ENCODE measurements at regions not wholly inside any gene's neighbourhood (a gene's known extent, or its start where the extent isn't known, plus 50 kb on each side); places are given as distances from the start of the nearest gene placed in this dataset.

DNA sequence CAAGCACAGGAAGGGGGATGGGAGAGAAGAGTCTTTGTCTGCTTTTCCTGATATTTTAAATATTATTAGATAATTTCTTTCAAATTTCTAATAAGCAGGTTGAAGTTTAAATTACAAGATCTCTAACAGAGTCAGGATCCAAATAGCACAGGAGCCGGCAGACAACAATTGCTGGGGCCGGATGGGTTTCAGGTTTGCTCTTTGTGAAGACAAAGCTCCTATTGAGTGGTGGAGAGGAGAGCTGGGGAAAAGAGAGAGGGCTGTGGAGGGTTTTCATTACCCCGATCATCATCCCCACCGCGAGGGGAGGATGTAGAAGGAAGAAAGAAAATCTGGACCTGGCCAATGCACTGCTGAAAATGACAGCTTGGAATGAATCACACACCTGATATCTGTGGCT, 197.3 kb downstream of the SOX9 start:
- Mint-ChIP-seq H3K4me3 (no peak overlapping the region), H3K27ac (no peak overlapping the region), H3K27me3 (peaks cover 4% of the 10 kb centered on the region), H3K9me3 (ENCODE audit: low read depth) (no peaks in the 10 kb centered on the region), H3K36me3 (no peaks in the 10 kb centered on the region), H3K4me1 (ENCODE audit: low read depth) (no peaks in the 10 kb centered on the region)

GRCh38 chr17:72321896-72322295, 201.1 kb downstream of the SOX9 start:
- no peaks in the 10 kb centered on the region for H3K4me1 Mint-ChIP-seq (ENCODE audit: low read depth)
- H3K27me3 Mint-ChIP-seq: peaks cover 6% of the 10 kb centered on the region
- no peak overlapping the region for H3K27ac Mint-ChIP-seq
- H3K9me3 Mint-ChIP-seq (ENCODE audit: low read depth): peaks cover 4% of the 10 kb centered on the region
- H3K4me3 Mint-ChIP-seq: no peak overlapping the region
- H3K36me3 Mint-ChIP-seq: no peaks in the 10 kb centered on the region

DNA sequence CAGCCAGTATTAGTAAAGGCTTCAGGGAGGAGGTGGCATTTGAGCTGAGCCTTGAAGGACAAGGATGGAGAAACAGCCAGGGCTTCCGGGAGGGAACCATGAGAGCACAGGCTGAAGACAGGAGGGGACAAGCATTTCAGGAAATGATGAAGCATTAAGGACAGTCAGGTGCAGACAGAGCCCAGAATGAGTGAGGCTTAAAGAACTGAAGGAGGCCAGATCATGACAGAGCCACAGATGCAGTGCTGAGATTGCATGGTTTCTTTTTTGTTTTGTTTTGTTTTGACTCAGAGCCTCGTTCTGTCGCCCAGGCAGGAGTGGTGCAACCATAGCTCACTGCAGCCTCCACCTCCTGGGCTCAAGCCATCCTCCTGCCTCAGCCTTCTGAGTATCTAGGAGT, 211.5 kb downstream of the SOX9 start:
- Mint-ChIP-seq H3K4me1 (ENCODE audit: low read depth) (no peaks in the 10 kb centered on the region), H3K27me3 (peaks cover 6% of the 10 kb centered on the region), H3K4me3 (no peak overlapping the region), H3K9me3 (ENCODE audit: low read depth) (no peaks in the 10 kb centered on the region), H3K27ac (no peak overlapping the region), H3K36me3 (no peaks in the 10 kb centered on the region)

DNA sequence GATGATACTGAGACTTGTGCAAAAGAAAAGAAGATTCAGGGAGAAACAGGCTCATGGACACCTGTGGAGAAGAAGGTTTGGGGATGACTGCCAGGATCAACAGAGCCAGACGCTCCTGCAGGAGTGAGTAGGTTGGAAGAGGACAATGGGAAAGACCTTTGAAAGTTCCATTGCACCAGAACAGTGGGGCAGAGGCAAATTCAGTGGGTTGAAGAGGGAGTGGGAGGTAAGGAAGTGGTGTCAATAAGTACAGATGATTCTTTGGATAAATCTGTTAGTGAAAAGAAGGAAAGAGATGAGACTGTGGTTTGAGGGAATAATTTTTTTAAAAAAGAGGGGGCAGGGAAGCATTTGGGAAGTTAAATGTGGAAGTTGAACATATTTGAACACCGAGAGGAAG, 212.8 kb downstream of the SOX9 start:
- Mint-ChIP-seq H3K9me3 (ENCODE audit: low read depth) (no peaks in the 10 kb centered on the region), H3K27ac (no peak overlapping the region), H3K4me3 (no peak overlapping the region), H3K36me3 (no peaks in the 10 kb centered on the region), H3K4me1 (ENCODE audit: low read depth) (no peaks in the 10 kb centered on the region), H3K27me3 (peaks cover 8% of the 10 kb centered on the region)

- Mint-ChIP-seq H3K27ac (no peak overlapping the region), H3K27me3 (peaks cover 11% of the 10 kb centered on the region), H3K9me3 (ENCODE audit: low read depth) (no peaks in the 10 kb centered on the region), H3K4me1 (ENCODE audit: low read depth) (no peaks in the 10 kb centered on the region), H3K4me3 (no peak overlapping the region), H3K36me3 (no peaks in the 10 kb centered on the region)
Measured at GRCh38 chr17:72334205-72334604, 213.4 kb downstream of the SOX9 start.

GRCh38 chr17:72336026-72336803, 215.4 kb downstream of the SOX9 start:
- peaks cover 13% of the 10 kb centered on the region for H3K27me3 Mint-ChIP-seq
- no peaks in the 10 kb centered on the region for H3K4me1 Mint-ChIP-seq (ENCODE audit: low read depth)
- no peaks in the 10 kb centered on the region for H3K9me3 Mint-ChIP-seq (ENCODE audit: low read depth)
- no peak overlapping the region for H3K4me3 Mint-ChIP-seq
- no peaks in the 10 kb centered on the region for H3K36me3 Mint-ChIP-seq
- H3K27ac Mint-ChIP-seq: no peak overlapping the region

- Mint-ChIP-seq H3K27me3 (peaks cover 11% of the 10 kb centered on the region), H3K4me3 (no peak overlapping the region), H3K4me1 (ENCODE audit: low read depth) (no peaks in the 10 kb centered on the region), H3K27ac (no peak overlapping the region), H3K9me3 (ENCODE audit: low read depth) (no peaks in the 10 kb centered on the region), H3K36me3 (no peaks in the 10 kb centered on the region)
Measured at GRCh38 chr17:72336804-72337070, 215.9 kb downstream of the SOX9 start.

DNA sequence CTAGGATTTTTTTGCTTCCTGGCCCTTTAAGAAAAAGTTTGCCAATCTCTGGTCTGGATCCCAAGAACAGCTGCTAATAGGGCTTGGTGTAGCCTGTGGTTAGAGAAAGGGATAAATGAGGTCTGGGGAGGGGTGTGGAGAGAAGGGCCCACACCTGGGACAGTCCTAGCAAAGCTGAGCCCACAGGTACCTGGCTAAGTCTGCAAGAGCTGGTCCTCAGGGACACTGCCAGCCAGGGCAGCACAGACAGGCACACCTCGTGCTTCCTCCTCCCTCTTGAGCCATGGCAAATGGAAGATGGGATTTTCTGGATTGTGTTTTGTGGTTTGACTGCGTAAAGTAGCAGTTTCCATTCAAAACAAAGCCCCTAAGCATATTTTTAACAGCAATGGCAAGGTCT, 217.5 kb downstream of the SOX9 start:
- H3K27ac Mint-ChIP-seq: no peak overlapping the region
- no peaks in the 10 kb centered on the region for H3K9me3 Mint-ChIP-seq (ENCODE audit: low read depth)
- no peaks in the 10 kb centered on the region for H3K4me1 Mint-ChIP-seq (ENCODE audit: low read depth)
- H3K27me3 Mint-ChIP-seq: peaks cover 11% of the 10 kb centered on the region
- H3K4me3 Mint-ChIP-seq: no peak overlapping the region
- no peaks in the 10 kb centered on the region for H3K36me3 Mint-ChIP-seq

GRCh38 chr17:72338847-72339790, 218.3 kb downstream of the SOX9 start:
- Mint-ChIP-seq H3K27ac (no peak overlapping the region), H3K4me3 (no peak overlapping the region), H3K9me3 (ENCODE audit: low read depth) (no peaks in the 10 kb centered on the region), H3K27me3 (peaks cover 11% of the 10 kb centered on the region), H3K4me1 (ENCODE audit: low read depth) (no peaks in the 10 kb centered on the region), H3K36me3 (no peaks in the 10 kb centered on the region)

GRCh38 chr17:72340836-72341235, 220.0 kb downstream of the SOX9 start:
- no peak overlapping the region for H3K4me3 Mint-ChIP-seq
- no peaks in the 10 kb centered on the region for H3K4me1 Mint-ChIP-seq (ENCODE audit: low read depth)
- H3K36me3 Mint-ChIP-seq: no peaks in the 10 kb centered on the region
- no peak overlapping the region for H3K27ac Mint-ChIP-seq
- peaks cover 10% of the 10 kb centered on the region for H3K27me3 Mint-ChIP-seq
- H3K9me3 Mint-ChIP-seq (ENCODE audit: low read depth): no peaks in the 10 kb centered on the region

- H3K27ac Mint-ChIP-seq: no peak overlapping the region
- no peaks in the 10 kb centered on the region for H3K9me3 Mint-ChIP-seq (ENCODE audit: low read depth)
- no peaks in the 10 kb centered on the region for H3K36me3 Mint-ChIP-seq
Measured at GRCh38 chr17:72342061-72342460, 221.2 kb downstream of the SOX9 start.

DNA sequence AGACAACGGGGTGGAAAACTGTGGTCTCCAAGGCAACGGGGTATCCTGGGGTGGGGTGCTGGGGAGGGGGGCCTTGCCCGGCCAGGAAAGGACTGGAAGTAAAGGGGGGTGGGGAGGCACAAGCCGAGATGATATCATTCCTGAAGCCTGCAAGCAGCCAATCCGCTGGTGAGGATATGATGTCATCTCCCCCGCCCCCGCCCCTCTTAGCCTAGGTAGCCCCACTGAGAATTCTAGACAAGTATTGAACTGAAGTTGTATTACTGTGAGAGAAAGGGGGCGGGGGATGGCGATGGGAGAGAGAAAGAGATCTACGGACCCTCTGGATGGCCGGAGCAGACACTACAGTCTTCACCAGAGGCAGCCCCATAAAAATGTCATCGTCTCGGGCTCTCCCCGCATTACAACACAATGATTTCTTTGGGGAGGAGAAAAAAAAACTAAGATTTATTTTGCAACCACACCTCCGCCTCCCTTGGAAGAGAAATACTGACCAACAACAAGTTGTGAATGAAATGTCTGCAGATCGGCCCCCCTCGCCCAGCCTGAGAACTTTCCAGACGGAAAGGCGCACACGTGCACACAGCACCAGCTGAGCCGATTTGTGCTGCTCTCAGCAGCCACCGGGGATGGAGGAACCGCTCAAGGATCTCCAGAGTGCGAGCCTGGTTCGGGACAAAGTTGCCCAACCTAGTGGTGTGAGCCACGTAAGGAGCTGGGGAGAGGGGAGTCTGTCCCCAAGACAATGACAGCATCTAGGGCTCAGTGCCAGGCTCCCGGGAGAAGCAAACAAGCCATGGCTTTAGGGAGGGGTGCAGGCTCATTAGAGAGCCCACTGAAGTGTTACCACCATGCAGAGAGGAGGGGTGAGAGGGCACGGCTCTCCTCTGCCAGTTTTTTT, 222.1 kb downstream of the SOX9 start:
- Mint-ChIP-seq H3K4me1 (ENCODE audit: low read depth) (no peaks in the 10 kb centered on the region), H3K9me3 (ENCODE audit: low read depth) (no peaks in the 10 kb centered on the region), H3K36me3 (no peaks in the 10 kb centered on the region), H3K27me3 (peaks cover 6% of the 10 kb centered on the region), H3K27ac (no peak overlapping the region), H3K4me3 (no peak overlapping the region)

More at GRCh38 chr17:72342061-72342460, 221.2 kb downstream of the SOX9 start:
- Mint-ChIP-seq H3K4me3 (no peak overlapping the region), H3K27me3 (peaks cover 10% of the 10 kb centered on the region), H3K4me1 (ENCODE audit: low read depth) (no peaks in the 10 kb centered on the region)

GRCh38 chr17:72343911-72344310, 223.1 kb downstream of the SOX9 start:
- Mint-ChIP-seq H3K4me3 (no peak overlapping the region), H3K27ac (no peak overlapping the region), H3K27me3 (peaks cover 3% of the 10 kb centered on the region), H3K4me1 (ENCODE audit: low read depth) (no peaks in the 10 kb centered on the region), H3K36me3 (no peaks in the 10 kb centered on the region), H3K9me3 (ENCODE audit: low read depth) (no peaks in the 10 kb centered on the region)

DNA sequence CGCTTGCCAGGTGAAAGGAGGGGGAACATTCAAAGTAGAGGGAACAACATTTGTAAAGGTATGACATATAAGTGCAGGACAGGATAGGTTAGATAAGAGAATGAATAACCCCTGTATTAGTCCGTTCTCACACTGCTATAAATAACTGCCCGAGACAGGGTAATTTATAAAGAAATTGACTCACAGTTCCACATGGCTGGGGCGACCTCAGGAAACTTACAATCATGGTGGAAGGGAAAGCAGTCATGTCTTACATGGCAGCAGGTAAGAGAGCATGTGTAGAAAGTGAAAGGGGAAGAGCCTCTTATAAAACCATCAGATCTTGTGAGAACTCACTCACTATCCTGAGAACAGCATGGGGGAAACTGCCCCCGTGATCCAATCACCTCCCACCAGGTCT, 223.8 kb downstream of the SOX9 start:
- Mint-ChIP-seq H3K4me3 (no peak overlapping the region), H3K27me3 (no peaks in the 10 kb centered on the region), H3K27ac (no peak overlapping the region), H3K36me3 (no peaks in the 10 kb centered on the region), H3K9me3 (ENCODE audit: low read depth) (no peaks in the 10 kb centered on the region), H3K4me1 (ENCODE audit: low read depth) (no peaks in the 10 kb centered on the region)

DNA sequence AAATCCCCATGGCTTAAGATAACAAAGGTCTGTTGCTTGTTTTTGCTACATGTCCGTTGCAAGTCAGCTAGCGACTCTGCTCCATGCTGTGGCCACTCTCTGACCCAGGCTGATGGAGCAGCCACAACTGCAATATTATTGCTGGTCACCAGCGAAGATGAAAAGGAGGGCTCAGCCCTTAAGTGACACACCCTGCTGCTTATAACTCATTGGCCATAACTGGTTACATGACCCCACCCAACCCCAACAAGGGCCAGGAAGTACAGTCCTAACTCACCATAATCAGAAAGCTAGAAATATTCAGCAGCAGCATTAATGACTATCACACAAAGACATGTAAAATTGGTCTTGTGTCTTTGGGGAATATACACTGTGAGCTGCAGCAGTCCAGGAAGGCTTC, 224.3 kb downstream of the SOX9 start:
- Mint-ChIP-seq H3K27me3 (no peaks in the 10 kb centered on the region), H3K4me3 (no peak overlapping the region), H3K9me3 (ENCODE audit: low read depth) (no peaks in the 10 kb centered on the region), H3K27ac (no peak overlapping the region), H3K4me1 (ENCODE audit: low read depth) (no peaks in the 10 kb centered on the region), H3K36me3 (no peaks in the 10 kb centered on the region)

Measured in activated naive CD8-positive, alpha-beta T cell (primary cell).